Natural killer cell (primary cell): ENCODE measurements at regions not wholly inside any gene's neighbourhood (a gene's known extent, or its start where the extent isn't known, plus 50 kb on each side); places are given as distances from the start of the nearest gene placed in this dataset.

Source experiments
- ATAC-seq, 3 donors: fragments of 150-1000 bp in 2 of 3; fragments of 200-7000 bp in 1 of 3; cut with Tn5 transposase; 1 replicate in 1 of 3; 2 replicates in 2 of 3; pipeline ENCODE4 v1.10.0; 2021; ENCODE audit warnings: mild to moderate bottlenecking in 2 of 3, moderate library complexity in 2 of 3
- DNase-seq, 2 donors: peaks; one replicate each; pipeline versions ENCODE4 v3.0.0 to v3.0.0-alpha.2; 2013 to 2021; ENCODE audit warnings: mixed read lengths in 1 of 2
- H3K27ac ChIP-seq: one replicate; pipeline ENCODE4 v1.5.1; 2013; ENCODE audit warnings: mild to moderate bottlenecking, low read length
- H3K27me3 ChIP-seq: one replicate; pipeline ENCODE4 v1.6.1; 2013; ENCODE audit warnings: low read length; ENCODE audit not compliant: control insufficient read depth, insufficient read depth
- H3K36me3 ChIP-seq: one replicate; pipeline ENCODE4 v1.6.1; 2013; ENCODE audit warnings: low read length; ENCODE audit not compliant: control insufficient read depth, insufficient read depth
- H3K4me1 ChIP-seq: one replicate; pipeline ENCODE4 v1.6.1; 2013; ENCODE audit warnings: low read length; ENCODE audit not compliant: control insufficient read depth, insufficient read depth
- H3K4me3 ChIP-seq: one replicate; pipeline ENCODE4 v1.5.1; 2013; ENCODE audit warnings: low read length
- H3K9me3 ChIP-seq: one replicate; pipeline ENCODE4 v1.6.1; 2013; ENCODE audit warnings: low read length; ENCODE audit not compliant: control insufficient read depth, insufficient read depth
- H3K27ac Mint-ChIP-seq, 2 donors: one replicate each; pipeline ENCODE4 v1.8.0; 2022; ENCODE audit warnings: mild to moderate bottlenecking in 2 of 2, mixed read lengths in 2 of 2, moderate library complexity in 1 of 2
- H3K27me3 Mint-ChIP-seq, 2 donors: one replicate each; pipeline ENCODE4 v1.8.0; 2022; ENCODE audit warnings: low read depth in 2 of 2, mixed read lengths in 2 of 2
- H3K36me3 Mint-ChIP-seq: one replicate; pipeline ENCODE4 v1.8.0; 2022; ENCODE audit warnings: mixed read lengths
- H3K4me1 Mint-ChIP-seq, 2 donors: one replicate each; pipeline ENCODE4 v1.8.0; 2022; ENCODE audit warnings: mixed read lengths in 2 of 2
- H3K4me3 Mint-ChIP-seq: one replicate; pipeline ENCODE4 v1.8.0; 2022; ENCODE audit warnings: mild to moderate bottlenecking, moderate library complexity, mixed read lengths
- H3K9me3 Mint-ChIP-seq, 2 donors: one replicate each; pipeline ENCODE4 v1.8.0; 2022; ENCODE audit warnings: mixed read lengths in 2 of 2
- WGBS: methylation state at CpG from one replicate; pipeline ENCODE4 v1.1.7; 2013; ENCODE audit warnings: missing lambda C conversion rate; ENCODE audit not compliant: insufficient coverage; 5-methylcytosine and 5-hydroxymethylcytosine counted together
- intact Hi-C: fragments of 100-400 bp; cut with micrococcal nuclease; formaldehyde crosslinking; loops from one replicate; pipeline ENCODE4 v1.14.2; 2022
- TF ChIP-seq, protein P1 (sequence below): fragments of 200-600 bp; IDR thresholded peaks from one replicate; pipeline ENCODE4 v1.8.0; 2022; ENCODE audit warnings: antibody characterized with exemption

GRCh38 chr6:93678841-93679454 is 259.6 kb upstream of the EPHA7 start:
- H3K9me3 Mint-ChIP-seq = peaks cover 10 to 13% of the 10 kb centered on the region in 2 donors
- TF ChIP-seq, protein P1, sequence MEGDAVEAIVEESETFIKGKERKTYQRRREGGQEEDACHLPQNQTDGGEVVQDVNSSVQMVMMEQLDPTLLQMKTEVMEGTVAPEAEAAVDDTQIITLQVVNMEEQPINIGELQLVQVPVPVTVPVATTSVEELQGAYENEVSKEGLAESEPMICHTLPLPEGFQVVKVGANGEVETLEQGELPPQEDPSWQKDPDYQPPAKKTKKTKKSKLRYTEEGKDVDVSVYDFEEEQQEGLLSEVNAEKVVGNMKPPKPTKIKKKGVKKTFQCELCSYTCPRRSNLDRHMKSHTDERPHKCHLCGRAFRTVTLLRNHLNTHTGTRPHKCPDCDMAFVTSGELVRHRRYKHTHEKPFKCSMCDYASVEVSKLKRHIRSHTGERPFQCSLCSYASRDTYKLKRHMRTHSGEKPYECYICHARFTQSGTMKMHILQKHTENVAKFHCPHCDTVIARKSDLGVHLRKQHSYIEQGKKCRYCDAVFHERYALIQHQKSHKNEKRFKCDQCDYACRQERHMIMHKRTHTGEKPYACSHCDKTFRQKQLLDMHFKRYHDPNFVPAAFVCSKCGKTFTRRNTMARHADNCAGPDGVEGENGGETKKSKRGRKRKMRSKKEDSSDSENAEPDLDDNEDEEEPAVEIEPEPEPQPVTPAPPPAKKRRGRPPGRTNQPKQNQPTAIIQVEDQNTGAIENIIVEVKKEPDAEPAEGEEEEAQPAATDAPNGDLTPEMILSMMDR = no peak
- no peaks in the 10 kb centered on the region for H3K27me3 ChIP-seq
- H3K27me3 Mint-ChIP-seq = no peaks in the 10 kb centered on the region
- H3K4me3 Mint-ChIP-seq = no peak overlapping the region
- ATAC-seq = no peak
- H3K27ac ChIP-seq = no peak overlapping the region
- H3K36me3 Mint-ChIP-seq = peaks cover 7% of the 10 kb centered on the region
- no peak overlapping the region for H3K4me3 ChIP-seq
- H3K4me1 Mint-ChIP-seq = no peaks in the 10 kb centered on the region
- WGBS = 74% methylated on average over 4 of the region's 4 CpGs
- H3K9me3 ChIP-seq = peaks cover 5% of the 10 kb centered on the region
- no peaks in the 10 kb centered on the region for H3K36me3 ChIP-seq
- H3K27ac Mint-ChIP-seq = no peak overlapping the region
- DNase-seq = no peak
- intact Hi-C loops = no loop called here
- no peaks in the 10 kb centered on the region for H3K4me1 ChIP-seq

DNA sequence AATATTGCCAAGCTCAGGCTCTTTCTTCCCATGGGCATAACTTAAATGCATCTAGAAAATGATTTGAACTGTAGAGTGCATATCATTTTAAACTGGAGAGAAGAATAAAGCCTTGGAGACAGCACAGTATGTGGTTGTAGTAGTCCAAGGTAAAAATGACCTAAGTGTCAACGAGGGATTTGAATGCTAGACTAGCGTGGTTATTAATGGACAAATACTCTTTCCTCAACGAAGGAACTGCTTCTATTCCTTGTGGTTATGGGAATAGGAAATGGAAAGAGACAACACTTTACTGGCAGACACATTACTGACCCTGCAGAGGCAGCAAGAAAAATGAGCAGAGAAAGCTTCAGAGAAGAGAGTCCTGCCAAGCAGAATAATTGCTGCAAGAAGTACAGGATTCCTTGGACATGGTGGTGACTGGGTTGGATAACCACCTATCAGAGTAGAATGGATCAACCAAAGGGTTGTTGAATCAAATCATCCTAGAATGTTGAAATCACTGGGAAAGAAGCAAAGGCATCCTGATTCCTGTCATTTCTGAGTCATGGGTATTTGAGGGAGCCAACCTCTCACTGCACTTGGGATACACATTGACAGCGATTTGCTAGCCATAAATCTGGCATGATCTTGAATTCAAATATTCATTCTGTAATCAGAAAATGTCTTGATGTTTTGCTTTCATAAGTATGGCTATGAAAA is 258.1 kb upstream of the EPHA7 start:
- H3K9me3 Mint-ChIP-seq = peaks cover 5 to 9% of the 10 kb centered on the region in 2 donors
- H3K27me3 Mint-ChIP-seq = no peaks in the 10 kb centered on the region
- Histone ChIP-seq H3K27ac (no peak overlapping the region), H3K4me1 (no peaks in the 10 kb centered on the region), H3K36me3 (no peaks in the 10 kb centered on the region), H3K27me3 (no peaks in the 10 kb centered on the region), H3K9me3 (peaks cover 5% of the 10 kb centered on the region), H3K4me3 (no peak overlapping the region)
- DNase-seq (no peak), ATAC-seq (no peak)
- TF ChIP-seq, protein P1 = no peak
- no peak overlapping the region for H3K27ac Mint-ChIP-seq
- H3K36me3 Mint-ChIP-seq = peaks cover 7% of the 10 kb centered on the region
- no peak overlapping the region for H3K4me3 Mint-ChIP-seq
- 69% methylated on average over 4 of the region's 4 CpGs for WGBS
- H3K4me1 Mint-ChIP-seq = no peaks in the 10 kb centered on the region
- intact Hi-C loops = no loop called here

DNA sequence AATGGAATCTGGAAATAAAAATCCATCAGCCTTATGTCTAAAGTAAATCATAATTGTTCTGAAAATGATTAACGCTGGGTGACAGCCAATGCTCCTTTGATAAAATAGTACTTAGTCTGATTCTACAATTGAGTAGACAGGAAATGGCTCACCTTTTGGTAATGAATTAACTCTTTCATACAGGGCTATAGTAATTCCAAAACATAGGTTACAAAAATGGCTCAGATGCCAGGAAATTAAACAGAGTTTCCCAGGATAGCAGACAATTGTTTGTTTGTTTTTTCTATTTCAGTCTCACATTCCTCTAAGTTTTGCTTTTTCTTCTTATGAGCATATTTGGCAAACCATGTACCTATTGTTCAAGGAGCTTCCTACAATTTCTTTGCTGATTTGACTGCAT is 257.2 kb upstream of the EPHA7 start:
- H3K4me3 ChIP-seq = no peak overlapping the region
- Mint-ChIP-seq H3K4me1 (no peaks in the 10 kb centered on the region), H3K27ac (no peak overlapping the region), H3K4me3 (no peak overlapping the region), H3K36me3 (no peaks in the 10 kb centered on the region), H3K9me3 (peaks cover 2 to 6% of the 10 kb centered on the region in 2 donors), H3K27me3 (no peaks in the 10 kb centered on the region)
- 100% methylated on average over 1 of the region's 1 CpG for WGBS
- no peaks in the 10 kb centered on the region for H3K36me3 ChIP-seq
- TF ChIP-seq, protein P1 = no peak
- ATAC-seq (no peak), DNase-seq (no peak)
- H3K27me3 ChIP-seq = no peaks in the 10 kb centered on the region
- intact Hi-C loops = no loop called here
- no peak overlapping the region for H3K27ac ChIP-seq
- no peaks in the 10 kb centered on the region for H3K4me1 ChIP-seq
- peaks cover 5% of the 10 kb centered on the region for H3K9me3 ChIP-seq
